IPS-NIHi7 (cell line): ENCODE measurements at regions not wholly inside any gene's neighbourhood (a gene's known extent, or its start where the extent isn't known, plus 50 kb on each side); places are given as distances from the start of the nearest gene placed in this dataset.
"Not testable (repeated sequence)": the region's sequence is repeated elsewhere in the genome, so short reads cannot be mapped to it uniquely, and the experiment has no call there.

Source experiments
- DNase-seq: peaks from one replicate; pipeline ENCODE4 v3.0.0; 2012; ENCODE audit warnings: mixed read lengths; ENCODE audit errors: extremely low spot score

- no peak for DNase-seq
Measured at GRCh38 chrX:128973033-128973432, 550.3 kb downstream of the SMARCA1 start.

- DNase-seq = no peak
Measured at GRCh38 chrX:128961290-128961689, 562.0 kb downstream of the SMARCA1 start.

GRCh38 chrX:128954697-128955096 is 568.6 kb downstream of the SMARCA1 start:
- DNase-seq = not testable (repeated sequence)

GRCh38 chrX:128931071-128931470 is 592.2 kb downstream of the SMARCA1 start:
- no peak for DNase-seq

GRCh38 chrX:128929271-128930057 is 593.8 kb downstream of the SMARCA1 start:
- no peak for DNase-seq

GRCh38 chrX:128928636-128929035 is 594.7 kb downstream of the SMARCA1 start:
- no peak for DNase-seq

GRCh38 chrX:128927363-128927762 is 595.9 kb downstream of the SMARCA1 start:
- no peak for DNase-seq

- DNase-seq = no peak
Measured at GRCh38 chrX:128906753-128907152, 616.5 kb downstream of the SMARCA1 start.

- no peak for DNase-seq
Measured at GRCh38 chrX:128901018-128901417, 622.3 kb downstream of the SMARCA1 start.

- DNase-seq = no peak
Measured at GRCh38 chrX:128897621-128898020, 625.7 kb downstream of the SMARCA1 start.

- DNase-seq = no peak
Measured at GRCh38 chrX:128891554-128891953, 631.7 kb downstream of the SMARCA1 start.

GRCh38 chrX:128884430-128884829 is 638.9 kb downstream of the SMARCA1 start:
- DNase-seq = no peak

GRCh38 chrX:128883650-128884049 is 639.6 kb downstream of the SMARCA1 start:
- no peak for DNase-seq

- DNase-seq = no peak
Measured at GRCh38 chrX:128870361-128870760, 652.9 kb downstream of the SMARCA1 start.

GRCh38 chrX:128862557-128862956 is 660.7 kb downstream of the SMARCA1 start:
- no peak for DNase-seq

- DNase-seq = no peak
Measured at GRCh38 chrX:128848374-128848773, 674.9 kb downstream of the SMARCA1 start.

- no peak for DNase-seq
Measured at GRCh38 chrX:128846385-128846784, 676.9 kb downstream of the SMARCA1 start.

- DNase-seq = no peak
Measured at GRCh38 chrX:128818690-128819089, 704.6 kb downstream of the SMARCA1 start.

- peak; percentile 60 for DNase-seq
Measured at GRCh38 chrX:128816919-128817318, 706.4 kb downstream of the SMARCA1 start.

- no peak for DNase-seq
Measured at GRCh38 chrX:128807367-128807766, 715.9 kb downstream of the SMARCA1 start.

- DNase-seq = no peak
Measured at GRCh38 chrX:128805236-128805635, 718.1 kb downstream of the SMARCA1 start.

- DNase-seq = no peak
Measured at GRCh38 chrX:128804828-128805227, 718.5 kb downstream of the SMARCA1 start.

- DNase-seq = peak; percentile 40
Measured at GRCh38 chrX:128800138-128800537, 723.2 kb downstream of the SMARCA1 start.

GRCh38 chrX:128783139-128783538 is 730.9 kb upstream of the ACTRT1 start:
- not testable (repeated sequence) for DNase-seq
